ENCODE measurements at regions not wholly inside any gene's neighbourhood (a gene's known extent, or its start where the extent isn't known, plus 50 kb on each side); places are given as distances from the start of the nearest gene placed in this dataset.

GRCh38 chr5:35482167-35482755, 135.4 kb upstream of the SPEF2 start:
- FAIRE-seq (no peak), DNase-seq (ENCODE audit: insufficient read length, low spot score) (no peak)
- no peak for TF ChIP-seq POU2F2 (IDR thresholded peaks at IDR 0.05; ENCODE audit: low read depth, low read length)
- no peak for TF ChIP-seq TAF1 (IDR thresholded peaks at IDR 0.05; ENCODE audit: low read depth, low read length)
- no peak for TF ChIP-seq POLR2AphosphoS5 (IDR thresholded peaks at IDR 0.05; ENCODE audit: low read depth, low read length)
- no peak for TF ChIP-seq PAX5 (IDR thresholded peaks at IDR 0.05; ENCODE audit: insufficient read depth, low read length, severe bottlenecking)
- no peak for TF ChIP-seq POLR2A (IDR thresholded peaks at IDR 0.05; ENCODE audit: low read depth, low read length)
- no peak for TF ChIP-seq SPI1 (IDR thresholded peaks at IDR 0.05; ENCODE audit: low read depth, low read length)

DNA sequence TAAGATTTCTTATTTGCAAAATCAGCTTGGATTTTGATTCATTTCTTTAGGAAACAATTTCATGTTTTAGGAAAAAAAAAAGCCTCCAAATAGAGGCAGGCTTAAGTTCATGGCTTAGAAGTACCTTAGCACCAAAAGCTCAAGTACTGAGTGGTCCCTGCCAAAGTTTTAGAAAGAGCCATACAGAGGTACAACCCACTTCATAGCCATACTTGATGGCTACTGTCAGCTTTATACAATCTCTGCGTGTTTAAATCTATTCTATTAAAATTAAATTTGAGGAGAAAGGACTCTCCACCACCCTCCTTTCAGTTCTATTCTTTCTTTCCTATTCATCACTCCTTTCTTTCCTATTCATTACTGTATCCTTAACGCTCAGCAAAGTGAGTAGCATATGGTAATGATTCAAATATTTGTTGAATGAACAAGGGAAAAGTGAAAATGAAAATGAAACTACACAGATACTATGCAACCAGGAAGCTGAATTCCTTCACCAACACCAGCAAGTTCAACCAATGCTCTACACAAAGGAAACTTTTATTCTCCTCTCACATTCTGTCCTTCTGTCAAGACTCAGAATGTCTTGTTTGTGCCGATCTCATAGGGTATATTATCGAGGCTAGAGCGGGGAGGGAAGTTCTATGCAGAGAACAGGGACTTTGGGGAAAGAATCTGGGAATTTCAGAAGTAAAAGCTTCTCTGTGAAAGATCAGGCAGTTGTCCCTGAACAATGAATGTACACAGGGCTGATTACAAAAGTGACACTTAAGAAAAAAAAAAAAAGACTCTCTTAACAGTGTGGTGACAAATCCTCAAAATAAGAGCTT, 138.6 kb upstream of the SPEF2 start:
- DNase-seq (ENCODE audit: insufficient read length, low spot score) (no peak), FAIRE-seq (no peak)
- TF ChIP-seq POLR2A (IDR thresholded peaks at IDR 0.05; ENCODE audit: low read depth, low read length) (no peak), PAX5 (IDR thresholded peaks at IDR 0.05; ENCODE audit: insufficient read depth, low read length, severe bottlenecking) (no peak), POLR2AphosphoS5 (IDR thresholded peaks at IDR 0.05; ENCODE audit: low read depth, low read length) (no peak), TAF1 (IDR thresholded peaks at IDR 0.05; ENCODE audit: low read depth, low read length) (no peak), POU2F2 (IDR thresholded peaks at IDR 0.05; ENCODE audit: low read depth, low read length) (no peak), SPI1 (IDR thresholded peaks at IDR 0.05; ENCODE audit: low read depth, low read length) (no peak)

DNA sequence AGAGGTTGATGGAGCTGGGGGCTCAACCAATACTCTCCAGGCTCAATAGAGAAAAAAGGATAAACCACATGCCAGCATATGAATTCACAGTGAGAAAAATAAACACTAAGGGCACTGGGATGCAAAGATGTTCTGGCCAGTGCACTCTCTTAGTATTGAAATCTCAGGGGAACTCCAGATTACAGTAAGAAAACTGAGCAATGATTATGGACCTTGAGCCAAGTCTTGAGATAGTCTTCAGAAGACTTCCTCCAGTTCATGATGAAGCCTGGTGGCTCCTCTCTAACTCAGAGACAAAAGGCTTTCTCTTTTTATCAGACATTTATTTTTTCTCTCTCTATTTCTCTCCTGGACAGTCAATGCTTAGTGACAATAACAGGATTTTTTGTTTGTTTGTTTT, 139.8 kb upstream of the SPEF2 start:
- FAIRE-seq = no peak
- TF ChIP-seq POU2F2 (IDR thresholded peaks at IDR 0.05; ENCODE audit: low read depth, low read length) = no peak
- TF ChIP-seq POLR2AphosphoS5 (IDR thresholded peaks at IDR 0.05; ENCODE audit: low read depth, low read length) = no peak
- TF ChIP-seq TAF1 (IDR thresholded peaks at IDR 0.05; ENCODE audit: low read depth, low read length) = no peak
- no peak for TF ChIP-seq SPI1 (IDR thresholded peaks at IDR 0.05; ENCODE audit: low read depth, low read length)
- no peak for TF ChIP-seq PAX5 (IDR thresholded peaks at IDR 0.05; ENCODE audit: insufficient read depth, low read length, severe bottlenecking)
- no peak for TF ChIP-seq POLR2A (IDR thresholded peaks at IDR 0.05; ENCODE audit: low read depth, low read length)
- no peak for DNase-seq (ENCODE audit: insufficient read length, low spot score)

- TF ChIP-seq PAX5 (IDR thresholded peaks at IDR 0.05; ENCODE audit: insufficient read depth, low read length, severe bottlenecking) (no peak), SPI1 (IDR thresholded peaks at IDR 0.05; ENCODE audit: low read depth, low read length) (no peak), POLR2AphosphoS5 (IDR thresholded peaks at IDR 0.05; ENCODE audit: low read depth, low read length) (no peak), TAF1 (IDR thresholded peaks at IDR 0.05; ENCODE audit: low read depth, low read length) (no peak), POU2F2 (IDR thresholded peaks at IDR 0.05; ENCODE audit: low read depth, low read length) (no peak), POLR2A (IDR thresholded peaks at IDR 0.05; ENCODE audit: low read depth, low read length) (no peak)
- no peak for DNase-seq (ENCODE audit: insufficient read length, low spot score)
- FAIRE-seq = no peak
These were observed 140.3 kb upstream of the SPEF2 start for GRCh38 chr5:35477321-35477720.

GRCh38 chr5:35476797-35477196, 140.9 kb upstream of the SPEF2 start:
- TF ChIP-seq SPI1 (IDR thresholded peaks at IDR 0.05; ENCODE audit: low read depth, low read length) (no peak), POU2F2 (IDR thresholded peaks at IDR 0.05; ENCODE audit: low read depth, low read length) (no peak), POLR2AphosphoS5 (IDR thresholded peaks at IDR 0.05; ENCODE audit: low read depth, low read length) (no peak), POLR2A (IDR thresholded peaks at IDR 0.05; ENCODE audit: low read depth, low read length) (no peak)
- DNase-seq (ENCODE audit: insufficient read length, low spot score) (no peak), FAIRE-seq (no peak)

DNA sequence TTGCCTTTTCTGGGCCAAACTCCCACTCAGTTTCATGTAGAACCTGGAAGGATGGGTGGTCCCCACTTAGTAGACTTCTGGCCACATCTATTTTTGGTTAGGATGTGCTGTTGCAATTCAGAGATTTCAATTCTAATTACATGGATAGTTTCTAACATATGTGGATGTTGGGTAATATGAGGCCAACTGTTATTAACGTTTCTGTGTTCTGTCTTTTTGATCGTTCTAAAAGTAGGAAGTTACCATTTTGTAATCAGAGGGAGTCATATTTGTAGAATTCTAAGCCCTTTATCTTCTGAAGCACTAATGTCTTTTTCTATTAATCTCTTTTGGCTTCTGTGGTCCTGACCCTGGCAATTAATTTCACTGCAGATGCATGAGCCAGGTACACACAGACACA, 141.6 kb upstream of the SPEF2 start:
- no peak for DNase-seq (ENCODE audit: insufficient read length, low spot score)
- FAIRE-seq = no peak
- TF ChIP-seq TAF1 (IDR thresholded peaks at IDR 0.05; ENCODE audit: low read depth, low read length) = no peak
- TF ChIP-seq POU2F2 (IDR thresholded peaks at IDR 0.05; ENCODE audit: low read depth, low read length) = no peak
- no peak for TF ChIP-seq POLR2A (IDR thresholded peaks at IDR 0.05; ENCODE audit: low read depth, low read length)
- TF ChIP-seq SPI1 (IDR thresholded peaks at IDR 0.05; ENCODE audit: low read depth, low read length) = no peak
- no peak for TF ChIP-seq PAX5 (IDR thresholded peaks at IDR 0.05; ENCODE audit: insufficient read depth, low read length, severe bottlenecking)
- TF ChIP-seq POLR2AphosphoS5 (IDR thresholded peaks at IDR 0.05; ENCODE audit: low read depth, low read length) = no peak

DNA sequence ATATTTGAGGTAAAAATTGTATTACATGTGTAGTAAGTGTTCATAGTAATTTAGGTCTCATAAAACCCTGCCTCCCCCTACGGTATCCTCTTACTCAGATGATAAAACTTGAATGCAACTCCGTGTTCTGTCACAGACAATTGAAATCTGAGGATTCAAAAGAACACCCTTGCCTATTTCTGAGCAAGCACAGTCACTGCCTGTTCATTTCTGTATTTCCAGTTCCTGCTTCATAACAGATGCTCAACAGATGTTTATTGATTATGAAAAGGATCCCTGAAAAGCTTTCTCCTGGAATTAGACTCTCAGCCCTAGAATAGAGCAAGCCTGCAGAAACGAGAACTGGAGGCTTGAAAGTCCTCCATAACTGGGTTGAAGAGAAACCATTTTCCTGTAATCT, 144.1 kb upstream of the SPEF2 start:
- FAIRE-seq = no peak
- no peak for TF ChIP-seq POU2F2 (IDR thresholded peaks at IDR 0.05; ENCODE audit: low read depth, low read length)
- TF ChIP-seq SPI1 (IDR thresholded peaks at IDR 0.05; ENCODE audit: low read depth, low read length) = no peak
- TF ChIP-seq PAX5 (IDR thresholded peaks at IDR 0.05; ENCODE audit: insufficient read depth, low read length, severe bottlenecking) = no peak
- no peak for TF ChIP-seq TAF1 (IDR thresholded peaks at IDR 0.05; ENCODE audit: low read depth, low read length)
- TF ChIP-seq POLR2A (IDR thresholded peaks at IDR 0.05; ENCODE audit: low read depth, low read length) = no peak
- no peak for TF ChIP-seq POLR2AphosphoS5 (IDR thresholded peaks at IDR 0.05; ENCODE audit: low read depth, low read length)

DNA sequence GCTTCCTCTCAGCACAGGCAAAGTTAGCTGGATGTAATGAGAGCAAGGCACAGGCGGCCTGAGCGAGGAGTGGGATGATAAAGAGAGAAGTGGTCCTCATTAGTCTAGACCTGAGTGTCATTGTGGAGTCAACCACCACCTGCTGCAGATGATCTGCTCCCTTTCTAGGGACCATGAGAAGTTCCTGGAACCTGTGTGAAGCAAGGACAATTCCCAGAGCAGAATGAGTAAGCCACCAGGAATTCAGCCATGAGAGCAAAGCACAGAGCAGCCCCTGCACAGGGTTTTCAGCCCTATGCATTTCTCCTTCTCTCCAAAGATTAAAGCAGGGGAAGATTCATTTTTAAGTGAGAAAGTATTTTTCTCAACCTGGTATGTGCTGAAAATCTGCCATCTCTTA, 146.8 kb upstream of the SPEF2 start:
- FAIRE-seq (no peak), DNase-seq (ENCODE audit: insufficient read length, low spot score) (no peak)
- TF ChIP-seq POLR2AphosphoS5 (IDR thresholded peaks at IDR 0.05; ENCODE audit: low read depth, low read length) (no peak), POU2F2 (IDR thresholded peaks at IDR 0.05; ENCODE audit: low read depth, low read length) (no peak), SPI1 (IDR thresholded peaks at IDR 0.05; ENCODE audit: low read depth, low read length) (no peak), POLR2A (IDR thresholded peaks at IDR 0.05; ENCODE audit: low read depth, low read length) (no peak), PAX5 (IDR thresholded peaks at IDR 0.05; ENCODE audit: insufficient read depth, low read length, severe bottlenecking) (no peak), TAF1 (IDR thresholded peaks at IDR 0.05; ENCODE audit: low read depth, low read length) (no peak)

More for the DNA sequence above, 144.1 kb upstream of the SPEF2 start:
- DNase-seq (ENCODE audit: insufficient read length, low spot score) = no peak

GRCh38 chr5:35468811-35469210, 148.9 kb upstream of the SPEF2 start:
- TF ChIP-seq TAF1 (IDR thresholded peaks at IDR 0.05; ENCODE audit: low read depth, low read length) (no peak), POU2F2 (IDR thresholded peaks at IDR 0.05; ENCODE audit: low read depth, low read length) (no peak), SPI1 (IDR thresholded peaks at IDR 0.05; ENCODE audit: low read depth, low read length) (no peak), PAX5 (IDR thresholded peaks at IDR 0.05; ENCODE audit: insufficient read depth, low read length, severe bottlenecking) (no peak), POLR2AphosphoS5 (IDR thresholded peaks at IDR 0.05; ENCODE audit: low read depth, low read length) (no peak), POLR2A (IDR thresholded peaks at IDR 0.05; ENCODE audit: low read depth, low read length) (no peak)
- no peak for FAIRE-seq
- no peak for DNase-seq (ENCODE audit: insufficient read length, low spot score)

Data from GM12891 (cell line).